HG02588 (cell line): ENCODE measurements at regions not wholly inside any gene's neighbourhood (a gene's known extent, or its start where the extent isn't known, plus 50 kb on each side); places are given as distances from the start of the nearest gene placed in this dataset.
A peak's percentile ranks its signal among the peaks of the same experiment; 100 is the strongest.

Source experiments
- ATAC-seq: cut with Tn5 transposase; IDR thresholded peaks from one replicate; pipeline ENCODE4 v1.9.1; 2021; ENCODE audit warnings: mild to moderate bottlenecking, moderate library complexity; ENCODE audit not compliant: unreplicated experiment

GRCh38 chr2:236688563-236689392, 119.2 kb downstream of the ACKR3 start:
- ATAC-seq = no peak

DNA sequence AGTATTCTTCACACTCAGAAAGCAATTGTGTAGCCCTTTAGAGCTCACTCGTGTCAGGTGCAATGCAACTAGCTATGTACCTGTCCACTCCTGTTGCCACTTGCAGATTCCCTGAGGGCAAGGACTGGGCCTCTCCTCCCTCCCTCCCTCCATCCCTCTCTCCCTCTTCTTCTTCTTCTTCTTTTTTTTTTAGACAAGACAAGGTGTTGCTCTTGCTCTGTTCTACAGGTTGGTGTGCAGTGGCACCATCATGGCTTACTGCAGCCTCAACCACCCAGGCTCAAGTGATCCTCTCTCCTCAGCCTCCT, 119.7 kb downstream of the ACKR3 start:
- ATAC-seq = no peak

- no peak for ATAC-seq
Measured at GRCh38 chr2:236689981-236690380, 120.4 kb downstream of the ACKR3 start.

DNA sequence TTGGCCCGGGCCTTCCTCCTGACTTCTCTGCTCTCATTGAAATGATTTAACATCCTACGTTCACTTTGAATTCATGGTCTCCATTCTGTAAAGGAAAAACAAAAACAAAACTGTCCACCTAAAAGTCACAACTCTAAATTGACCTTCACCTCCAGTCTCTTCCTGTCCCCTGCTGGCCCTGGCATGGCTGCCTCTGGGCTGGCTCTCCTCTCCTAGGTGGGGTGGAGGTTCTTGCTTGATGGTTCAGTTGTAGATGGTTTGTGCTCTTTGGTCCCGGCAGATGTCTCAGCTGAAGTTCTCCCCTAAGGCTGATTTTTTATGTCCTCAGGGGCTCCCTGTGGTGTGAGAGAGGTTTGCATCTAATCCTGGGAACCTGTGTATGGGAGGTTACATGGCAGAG, 121.1 kb downstream of the ACKR3 start:
- no peak for ATAC-seq

DNA sequence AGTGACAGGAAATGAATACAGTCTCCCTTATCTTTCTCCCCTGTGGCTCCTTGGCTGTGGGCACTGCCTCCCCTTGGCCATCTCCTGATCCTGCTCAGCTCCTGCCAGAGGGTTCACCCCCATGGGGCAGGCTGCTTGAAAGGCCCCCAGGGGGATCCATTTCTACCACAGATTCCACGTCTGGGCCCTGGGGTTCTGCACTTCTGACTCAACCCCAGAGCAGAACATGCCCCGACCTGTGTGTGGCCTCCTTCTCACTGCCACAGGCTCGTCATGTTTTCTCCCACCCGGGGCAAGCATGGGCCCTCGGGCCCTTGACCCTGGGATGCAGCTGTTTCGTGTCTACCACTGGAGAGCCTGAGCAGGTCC, 122.2 kb downstream of the ACKR3 start:
- peak; percentile 53 for ATAC-seq

DNA sequence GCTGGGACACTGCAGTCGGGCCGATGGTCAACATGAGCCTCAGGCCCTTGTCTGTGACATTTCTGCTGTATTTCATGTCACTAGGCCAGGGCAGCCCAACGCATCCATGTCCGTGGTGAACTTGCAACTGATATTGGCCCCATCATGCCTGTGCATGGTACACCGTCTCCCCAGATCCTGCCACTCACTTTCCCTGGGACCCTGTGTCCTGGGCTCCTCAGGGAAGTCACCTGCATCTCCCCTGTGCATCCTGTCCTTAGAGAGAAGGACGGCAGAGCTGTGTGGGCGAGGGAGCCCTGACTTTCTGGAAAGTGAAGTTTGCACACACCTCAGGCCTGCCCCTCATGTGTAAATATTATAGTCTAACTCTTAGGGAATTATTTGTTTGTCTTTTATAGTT, 123.3 kb downstream of the ACKR3 start:
- no peak for ATAC-seq

- ATAC-seq = no peak
Measured at GRCh38 chr2:236693531-236693930, 123.9 kb downstream of the ACKR3 start.

GRCh38 chr2:236694146-236694888, 124.7 kb downstream of the ACKR3 start:
- no peak for ATAC-seq

- no peak for ATAC-seq
Measured at GRCh38 chr2:236696834-236697233, 127.2 kb downstream of the ACKR3 start.

DNA sequence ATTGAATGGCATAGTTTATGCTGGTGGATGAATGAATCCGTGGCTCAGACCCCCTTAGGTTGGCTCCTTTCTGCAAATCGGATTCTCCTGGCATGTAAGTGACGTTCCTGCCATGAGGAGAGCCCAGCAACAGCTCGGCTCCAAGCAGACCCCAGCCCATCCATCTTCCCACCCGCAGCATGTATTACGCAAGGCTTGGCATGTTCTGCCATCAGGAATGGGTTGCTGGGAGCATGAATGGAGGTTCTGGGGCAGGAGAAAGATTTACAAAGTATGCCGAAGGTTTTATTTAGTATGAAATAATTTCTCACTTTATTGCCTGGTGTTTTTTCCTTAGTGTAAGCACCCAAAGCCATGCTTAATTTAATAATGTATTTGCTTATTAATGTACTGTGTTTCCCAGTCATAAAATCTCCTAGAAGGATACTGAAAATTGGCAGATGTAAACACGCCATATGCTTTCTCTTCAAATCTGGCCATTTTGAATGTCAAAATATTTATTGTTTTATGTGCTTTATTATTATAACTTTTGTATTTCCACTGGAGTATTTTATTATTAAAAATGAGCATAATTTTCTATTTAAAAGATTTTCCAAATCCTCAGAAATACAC, 128.5 kb downstream of the ACKR3 start:
- ATAC-seq = no peak

DNA sequence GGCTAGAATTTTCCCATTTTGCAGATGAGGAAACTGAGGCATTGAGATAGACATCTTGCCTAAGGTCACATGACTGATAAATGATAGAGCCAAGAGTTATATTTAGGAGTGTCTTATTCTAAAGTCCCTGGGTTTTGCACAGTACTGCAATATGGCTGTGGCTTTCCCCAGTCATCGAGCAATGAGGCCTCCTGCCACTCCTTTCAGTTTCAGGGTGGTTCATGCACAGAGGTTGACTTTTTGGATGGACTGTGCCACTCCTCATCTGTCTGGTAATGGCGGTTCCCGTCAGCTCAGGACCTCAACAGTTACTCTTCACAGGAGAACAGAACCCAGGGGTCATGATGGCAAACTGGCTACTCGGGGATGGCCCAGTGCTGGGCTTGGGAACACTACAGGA, 131.1 kb downstream of the ACKR3 start:
- no peak for ATAC-seq

DNA sequence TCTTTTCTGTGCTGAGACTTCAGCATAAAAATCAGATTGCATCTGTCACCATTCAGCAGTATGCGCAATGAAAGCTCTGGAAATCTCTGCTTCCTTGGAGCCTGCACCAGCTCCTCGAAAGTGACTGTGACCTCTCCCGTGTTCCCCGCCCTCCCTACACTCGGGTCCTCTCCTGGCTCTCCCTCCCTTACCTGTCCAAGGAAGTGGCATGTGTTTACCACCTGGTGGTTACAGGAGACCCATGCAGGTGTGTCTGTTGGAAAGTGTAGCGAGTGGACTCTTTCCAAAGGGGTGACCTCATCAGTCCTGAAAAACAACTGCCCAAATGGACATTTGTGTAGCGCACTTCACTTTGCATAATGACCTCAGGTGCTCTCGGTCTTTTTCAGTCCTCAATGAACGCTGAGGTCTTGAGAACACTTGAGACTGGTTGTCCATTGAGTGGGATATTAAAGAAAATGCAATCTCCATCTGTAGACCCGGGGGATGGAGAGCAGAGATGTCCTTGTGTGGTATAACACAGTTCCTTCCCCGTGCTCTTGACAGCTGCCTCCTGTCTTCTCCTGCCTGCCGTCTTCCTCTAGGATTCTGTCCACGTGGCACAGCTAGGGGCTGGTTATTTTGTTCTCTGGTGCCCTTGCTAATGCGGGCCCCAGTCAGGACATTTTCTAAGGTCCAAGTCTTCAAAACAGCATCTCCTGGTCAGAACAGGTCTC, 133.2 kb downstream of the ACKR3 start:
- ATAC-seq = no peak

DNA sequence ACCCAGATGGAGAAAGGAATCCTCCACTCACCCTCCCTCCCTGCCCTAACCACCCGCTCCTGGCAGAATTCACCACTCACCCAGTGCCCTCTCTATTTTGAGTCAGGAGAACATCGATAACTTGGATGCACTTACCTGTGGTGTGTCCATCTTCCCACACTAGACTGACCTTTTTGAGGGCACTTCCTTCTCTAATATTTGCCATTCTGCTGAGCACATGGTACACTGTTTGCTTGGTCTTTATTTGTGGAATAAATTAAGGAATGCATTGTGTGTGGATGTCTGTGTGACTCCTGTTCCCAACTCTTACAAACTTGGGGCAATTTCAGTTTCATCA, 133.7 kb downstream of the ACKR3 start:
- ATAC-seq = no peak

DNA sequence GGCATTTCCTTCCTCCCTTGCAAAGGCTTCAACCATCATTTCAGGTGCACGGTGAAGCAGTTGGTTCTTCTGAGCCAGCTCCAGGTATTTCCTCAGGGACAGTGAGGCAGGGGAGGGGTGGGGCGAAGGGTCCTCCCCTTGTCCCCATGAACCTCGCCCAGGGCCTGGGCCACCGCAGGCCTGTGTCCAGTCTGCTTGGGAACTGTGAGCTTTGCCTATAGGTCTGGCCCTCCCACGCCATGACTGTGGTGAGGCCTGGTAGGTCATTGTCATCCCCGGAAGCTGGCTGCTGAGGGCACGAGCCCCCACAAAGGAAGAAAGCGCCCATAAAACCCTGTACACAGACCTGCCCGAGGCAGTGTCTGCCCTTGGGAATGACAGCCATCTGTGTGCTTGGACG, 134.3 kb downstream of the ACKR3 start:
- no peak for ATAC-seq

GRCh38 chr2:236704887-236705286, 135.3 kb downstream of the ACKR3 start:
- no peak for ATAC-seq

GRCh38 chr2:236705295-236706105, 135.9 kb downstream of the ACKR3 start:
- no peak for ATAC-seq

- no peak for ATAC-seq
Measured at GRCh38 chr2:236706288-236706687, 136.7 kb downstream of the ACKR3 start.

- no peak for ATAC-seq
Measured at GRCh38 chr2:236706803-236707202, 137.2 kb downstream of the ACKR3 start.

- no peak for ATAC-seq
Measured at GRCh38 chr2:236711440-236711839, 141.8 kb downstream of the ACKR3 start.

- no peak for ATAC-seq
Measured at GRCh38 chr2:236712304-236712703, 142.7 kb downstream of the ACKR3 start.
